GM18511 (cell line): ENCODE measurements at regions not wholly inside any gene's neighbourhood (a gene's known extent, or its start where the extent isn't known, plus 50 kb on each side); places are given as distances from the start of the nearest gene placed in this dataset.
"Not testable (repeated sequence)": the region's sequence is repeated elsewhere in the genome, so short reads cannot be mapped to it uniquely, and the experiment has no call there.

Source experiments
- ATAC-seq: cut with Tn5 transposase; IDR thresholded peaks from one replicate; pipeline ENCODE4 v1.9.1; 2021; ENCODE audit warnings: mild to moderate bottlenecking, moderate library complexity; ENCODE audit not compliant: unreplicated experiment

GRCh38 chr13:22980936-22981335 lies 199.8 kb upstream of the SGCG start:
- no peak for ATAC-seq

DNA sequence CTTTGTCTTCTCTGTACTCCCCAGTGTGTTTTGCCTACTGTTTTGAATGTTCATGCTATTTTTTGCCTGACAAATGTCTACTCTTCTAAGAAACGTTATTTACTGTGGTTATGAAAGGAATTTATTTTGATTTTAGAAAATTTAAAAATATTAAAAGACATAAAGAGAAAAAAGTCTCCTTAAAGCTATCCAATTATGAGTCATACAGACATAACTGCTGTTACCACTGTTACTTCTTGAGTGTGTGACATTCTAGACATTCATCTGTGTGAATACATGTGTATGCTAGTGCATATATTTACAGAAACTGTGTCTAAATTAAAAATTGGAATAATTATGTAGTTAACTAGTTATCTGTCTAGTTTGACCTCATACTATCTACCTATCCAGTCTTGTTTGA lies 187.6 kb upstream of the SGCG start:
- no peak for ATAC-seq

DNA sequence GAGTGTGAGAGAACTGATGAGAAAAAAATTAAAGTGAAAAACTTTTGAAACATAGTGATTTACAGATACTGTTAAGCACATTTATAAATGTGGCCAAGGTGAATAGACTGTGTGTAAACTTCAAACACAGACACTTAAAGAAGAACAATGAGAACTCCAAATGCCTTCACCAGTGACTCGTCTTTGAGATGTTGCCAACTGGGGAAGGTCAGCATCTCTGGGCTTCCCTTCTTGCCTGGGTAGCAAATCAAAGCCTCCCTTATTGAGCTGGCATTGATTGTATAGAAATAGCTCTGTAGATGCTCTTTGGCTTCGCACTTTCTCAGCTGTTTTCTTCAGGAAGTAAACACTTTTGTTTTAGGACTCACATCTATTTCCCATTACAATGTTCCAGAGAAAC lies 177.3 kb upstream of the SGCG start:
- ATAC-seq: no peak

- no peak for ATAC-seq
Measured at GRCh38 chr13:23007426-23007825, 173.4 kb upstream of the SGCG start.

DNA sequence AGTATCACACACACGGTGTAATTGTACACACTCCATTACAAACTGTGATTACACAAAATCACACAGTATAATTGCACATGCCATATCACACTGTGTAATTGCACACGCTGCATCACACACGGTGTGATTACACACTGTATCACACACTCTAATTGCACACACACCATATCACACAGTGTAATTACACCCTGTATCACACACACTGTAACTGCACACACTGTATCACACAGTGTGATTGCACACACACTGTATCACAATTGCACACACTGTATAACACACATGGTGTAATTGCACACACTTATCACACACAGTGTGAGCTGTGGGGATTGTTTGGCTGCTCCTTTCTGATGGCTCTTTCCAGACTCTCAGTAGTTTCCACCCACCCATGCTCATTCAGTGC lies 162.6 kb upstream of the SGCG start:
- no peak for ATAC-seq

GRCh38 chr13:23020246-23020843 lies 160.4 kb upstream of the SGCG start:
- ATAC-seq: peak; percentile 88

DNA sequence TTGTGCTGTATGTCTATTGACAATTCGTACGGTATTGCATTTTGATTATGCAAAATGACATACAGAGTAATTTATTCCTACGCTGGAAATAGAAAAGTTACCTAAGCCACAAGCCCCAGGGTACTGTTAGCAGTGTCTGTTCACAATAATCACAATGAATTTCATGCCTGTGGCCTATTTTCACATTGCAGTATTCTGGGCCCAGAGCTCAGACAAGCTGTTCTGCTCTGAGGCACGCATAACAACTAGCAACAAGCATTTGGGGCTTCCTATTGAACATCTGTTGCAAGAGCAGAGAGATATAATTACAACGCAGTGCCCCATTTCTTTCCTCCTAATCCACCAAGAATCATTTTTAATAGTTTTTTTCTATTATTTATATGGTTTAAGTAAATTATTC lies 158.9 kb upstream of the SGCG start:
- ATAC-seq: no peak

- ATAC-seq: no peak
Measured at GRCh38 chr13:23022704-23023103, 158.1 kb upstream of the SGCG start.

GRCh38 chr13:23025864-23026608 lies 154.7 kb upstream of the SGCG start:
- ATAC-seq: no peak

DNA sequence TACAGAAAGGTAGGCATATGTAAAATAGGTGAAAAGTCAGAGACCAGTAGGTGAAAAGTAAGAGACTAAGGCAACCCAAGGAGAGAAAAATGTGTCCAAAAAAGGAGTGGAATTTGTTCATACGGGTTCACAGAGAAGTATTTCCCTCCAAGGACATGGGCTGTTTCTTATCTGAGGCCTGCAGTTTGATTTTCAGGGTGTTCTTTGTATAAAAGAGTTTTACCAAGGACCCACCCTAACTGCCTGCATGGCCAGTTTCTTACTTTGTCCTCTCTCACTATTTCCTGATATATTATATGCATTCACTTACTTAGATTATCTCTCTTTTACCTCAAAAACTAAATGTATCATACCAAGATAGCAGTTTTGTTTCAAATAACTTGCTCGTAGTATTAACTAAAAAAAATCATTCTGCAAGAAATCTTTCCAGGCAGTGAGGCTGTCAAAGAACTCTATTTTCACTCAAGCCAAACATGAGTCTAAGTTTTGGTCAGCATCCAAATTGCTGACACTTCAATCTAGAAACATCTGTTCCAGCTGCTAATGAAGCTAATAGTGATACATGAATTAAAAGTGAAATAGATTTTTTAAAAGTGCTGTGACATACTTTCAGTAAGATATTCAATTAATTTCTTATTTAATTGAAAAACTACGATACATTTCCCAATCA lies 141.4 kb upstream of the SGCG start:
- no peak for ATAC-seq

DNA sequence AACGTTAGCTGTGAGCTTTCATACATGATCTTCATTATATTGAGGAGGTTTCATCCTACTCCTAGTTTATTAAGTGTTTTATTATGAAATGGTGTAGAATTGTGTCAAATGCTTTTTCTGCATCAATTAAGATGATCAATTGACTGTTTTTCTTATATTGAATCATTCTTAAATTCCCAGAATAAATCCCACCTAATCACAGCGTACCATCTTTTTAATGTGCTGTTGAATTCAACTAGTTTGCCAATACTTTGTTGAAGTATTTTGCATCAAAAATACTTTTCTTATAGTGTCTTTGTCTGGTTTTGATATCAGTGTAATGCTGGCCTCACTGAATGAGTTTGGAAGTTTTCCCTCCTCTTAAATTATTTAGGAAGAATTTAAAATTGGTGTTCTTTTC lies 138.6 kb upstream of the SGCG start:
- ATAC-seq: no peak

- ATAC-seq: no peak
Measured at GRCh38 chr13:23044906-23045305, 135.9 kb upstream of the SGCG start.

- no peak for ATAC-seq
Measured at GRCh38 chr13:23050126-23050525, 130.7 kb upstream of the SGCG start.

DNA sequence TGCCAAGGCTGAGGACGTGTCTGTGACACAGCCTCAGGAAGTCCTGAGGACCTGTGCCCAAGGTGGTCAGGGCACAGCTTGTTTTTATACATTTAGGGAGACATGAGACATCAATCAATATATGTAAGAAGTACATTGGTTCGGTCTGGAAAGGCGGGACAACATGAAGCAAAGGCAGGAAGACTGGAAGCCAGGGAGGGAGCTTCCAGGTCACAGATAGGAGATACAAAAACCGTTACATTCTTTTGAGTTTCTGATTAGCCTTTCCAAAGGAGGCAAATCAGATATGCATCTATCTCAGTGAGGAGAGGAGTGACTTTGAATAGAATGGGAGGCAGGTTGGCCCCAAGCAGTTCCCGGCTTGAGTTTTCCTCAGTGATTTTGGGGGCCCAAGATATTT lies 127.1 kb upstream of the SGCG start:
- ATAC-seq: not testable (repeated sequence)

DNA sequence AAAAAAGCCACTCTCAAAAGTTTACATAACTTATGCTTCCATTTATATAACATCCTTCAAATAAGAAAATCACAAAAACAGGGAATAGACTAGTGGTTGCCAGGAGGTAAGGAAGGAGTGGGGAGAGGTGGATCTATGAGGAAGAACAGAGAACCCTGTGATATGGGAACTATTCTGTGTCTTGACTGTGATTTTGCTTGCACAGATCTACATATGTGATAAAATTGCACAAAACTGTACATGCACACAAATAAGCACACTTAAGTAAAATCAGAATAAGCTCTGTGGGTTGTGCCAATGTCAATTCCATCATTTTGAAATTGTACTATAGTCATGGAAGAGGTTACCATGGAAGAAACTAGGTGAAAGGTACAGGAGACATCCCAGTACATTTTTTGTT lies 121.6 kb upstream of the SGCG start:
- no peak for ATAC-seq

DNA sequence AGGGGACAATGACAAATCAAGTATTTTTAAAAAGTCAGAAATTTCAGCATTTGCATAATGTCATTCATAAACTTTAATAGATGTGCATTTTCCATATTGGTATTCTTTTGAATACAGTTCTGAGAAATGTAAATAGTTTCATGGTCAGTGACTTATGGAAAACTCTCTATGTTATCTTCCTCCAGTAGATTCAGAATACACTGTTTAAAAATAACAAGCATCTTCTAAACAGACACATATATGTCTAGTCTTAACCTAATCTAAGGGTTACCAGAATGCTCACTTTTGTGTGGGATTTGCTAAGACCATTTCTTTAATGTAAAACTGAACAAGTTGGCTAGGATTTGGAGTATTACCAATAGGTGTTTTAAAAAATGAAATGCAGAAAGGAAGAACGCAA lies 119.8 kb upstream of the SGCG start:
- ATAC-seq: no peak

GRCh38 chr13:23067129-23067528 lies 113.7 kb upstream of the SGCG start:
- ATAC-seq: no peak

- ATAC-seq: no peak
Measured at GRCh38 chr13:23069566-23069965, 111.2 kb upstream of the SGCG start.

DNA sequence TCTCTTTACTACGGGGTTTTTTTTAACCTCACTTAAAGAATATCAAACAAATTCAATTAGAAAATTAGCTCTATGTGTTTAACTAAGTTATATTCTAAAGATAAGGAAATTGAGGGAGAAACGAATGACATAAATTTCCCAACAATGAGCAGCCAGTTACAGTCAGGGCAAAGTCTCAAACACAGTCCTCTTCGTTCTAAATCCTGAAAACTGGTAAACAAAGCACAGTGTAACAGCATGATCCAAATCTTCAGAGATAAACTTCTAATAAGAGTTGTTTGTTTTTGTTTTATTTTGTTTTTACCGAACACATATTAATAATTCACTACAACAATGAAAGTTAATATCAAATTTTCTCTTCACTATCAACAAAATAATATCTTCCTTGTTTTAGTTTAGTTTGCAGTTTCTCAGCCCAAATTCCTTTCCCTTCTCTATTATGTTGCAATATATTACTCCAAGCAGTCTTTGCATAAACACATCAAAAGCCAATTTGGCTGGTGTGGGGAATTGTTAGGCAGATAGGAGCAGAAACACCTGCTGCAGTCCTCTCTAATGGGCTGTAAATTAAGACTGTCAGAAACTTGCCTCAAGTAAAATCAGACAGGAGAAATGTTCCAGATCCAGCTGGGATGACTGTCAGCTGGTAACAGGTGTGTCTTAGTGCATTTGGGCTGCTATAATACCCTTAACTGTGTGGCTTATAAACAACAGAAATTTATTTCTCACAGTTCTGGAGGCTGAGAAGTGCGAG lies 106.5 kb upstream of the SGCG start:
- ATAC-seq: no peak

- no peak for ATAC-seq
Measured at GRCh38 chr13:23081220-23081619, 99.6 kb upstream of the SGCG start.

DNA sequence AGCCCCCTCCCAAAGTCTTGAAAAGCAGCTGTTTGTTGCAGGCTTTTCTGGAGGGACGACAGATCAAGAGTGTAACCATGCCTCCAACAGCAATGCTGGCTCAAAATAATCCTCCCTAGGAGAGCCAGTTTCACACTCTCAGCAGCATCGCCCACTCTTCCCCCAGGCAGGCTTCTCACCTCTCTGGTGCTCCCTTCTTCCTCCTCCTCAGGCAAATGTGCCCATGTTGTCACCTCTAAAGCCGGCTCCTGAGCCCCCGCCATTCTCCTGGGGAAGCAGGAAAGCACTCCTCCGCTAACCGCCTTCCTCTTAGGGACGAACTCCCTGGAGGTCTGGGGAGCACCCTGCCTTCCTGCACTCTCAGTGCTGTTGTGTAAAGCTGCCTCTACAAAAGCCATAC lies 98.9 kb upstream of the SGCG start:
- ATAC-seq: no peak
